ENCODE measurements at regions not wholly inside any gene's neighbourhood (a gene's known extent, or its start where the extent isn't known, plus 50 kb on each side); places are given as distances from the start of the nearest gene placed in this dataset.

DNA sequence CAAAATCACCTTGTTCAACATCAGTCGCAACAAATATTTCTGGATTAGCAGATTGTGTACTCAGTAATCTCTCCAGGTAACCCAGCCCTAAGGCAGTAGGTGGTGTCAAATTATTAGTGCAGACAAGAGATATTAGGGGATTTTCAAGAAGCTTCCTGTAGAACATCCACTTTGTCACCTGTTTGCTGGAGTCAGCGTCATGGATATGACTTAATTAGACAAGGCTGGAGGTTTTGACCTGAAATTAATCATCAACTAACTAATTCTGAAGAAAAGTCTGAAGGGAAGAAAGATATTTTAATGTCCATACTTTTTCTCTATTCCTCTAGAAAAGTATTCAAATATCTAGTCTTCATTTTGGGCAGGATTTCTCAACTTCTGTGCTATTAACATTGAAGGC is 91.4 kb upstream of the CCDC112 start:
- ATAC-seq (ENCODE audit: low FRiP score) (no peak), DNase-seq (ENCODE audit: low spot score) (no peak)
- TF ChIP-seq, protein P1, sequence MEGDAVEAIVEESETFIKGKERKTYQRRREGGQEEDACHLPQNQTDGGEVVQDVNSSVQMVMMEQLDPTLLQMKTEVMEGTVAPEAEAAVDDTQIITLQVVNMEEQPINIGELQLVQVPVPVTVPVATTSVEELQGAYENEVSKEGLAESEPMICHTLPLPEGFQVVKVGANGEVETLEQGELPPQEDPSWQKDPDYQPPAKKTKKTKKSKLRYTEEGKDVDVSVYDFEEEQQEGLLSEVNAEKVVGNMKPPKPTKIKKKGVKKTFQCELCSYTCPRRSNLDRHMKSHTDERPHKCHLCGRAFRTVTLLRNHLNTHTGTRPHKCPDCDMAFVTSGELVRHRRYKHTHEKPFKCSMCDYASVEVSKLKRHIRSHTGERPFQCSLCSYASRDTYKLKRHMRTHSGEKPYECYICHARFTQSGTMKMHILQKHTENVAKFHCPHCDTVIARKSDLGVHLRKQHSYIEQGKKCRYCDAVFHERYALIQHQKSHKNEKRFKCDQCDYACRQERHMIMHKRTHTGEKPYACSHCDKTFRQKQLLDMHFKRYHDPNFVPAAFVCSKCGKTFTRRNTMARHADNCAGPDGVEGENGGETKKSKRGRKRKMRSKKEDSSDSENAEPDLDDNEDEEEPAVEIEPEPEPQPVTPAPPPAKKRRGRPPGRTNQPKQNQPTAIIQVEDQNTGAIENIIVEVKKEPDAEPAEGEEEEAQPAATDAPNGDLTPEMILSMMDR (IDR thresholded peaks at IDR 0.05) = no peak

DNA sequence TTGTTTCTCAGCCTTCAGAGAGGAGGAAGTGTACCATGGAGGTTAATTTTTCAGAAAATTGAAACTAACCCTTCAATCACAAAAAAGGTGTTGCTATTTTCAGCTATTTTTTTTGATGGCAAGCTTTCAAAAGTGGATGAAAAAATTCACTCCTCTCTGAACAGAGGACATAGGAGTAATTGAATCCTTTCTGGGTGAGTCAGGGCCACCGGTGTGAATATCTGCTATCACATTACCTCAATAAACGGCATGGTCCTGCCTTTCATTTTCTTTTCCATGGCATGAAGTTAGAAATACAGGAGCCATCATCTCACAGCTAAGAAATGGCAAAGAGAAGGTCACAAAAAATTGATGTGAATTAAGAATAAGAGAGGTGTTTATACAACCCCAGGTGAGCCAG is 90.2 kb upstream of the CCDC112 start:
- DNase-seq (ENCODE audit: low spot score) (no peak), ATAC-seq (ENCODE audit: low FRiP score) (no peak)
- TF ChIP-seq, protein P1 (IDR thresholded peaks at IDR 0.05) = no peak

DNA sequence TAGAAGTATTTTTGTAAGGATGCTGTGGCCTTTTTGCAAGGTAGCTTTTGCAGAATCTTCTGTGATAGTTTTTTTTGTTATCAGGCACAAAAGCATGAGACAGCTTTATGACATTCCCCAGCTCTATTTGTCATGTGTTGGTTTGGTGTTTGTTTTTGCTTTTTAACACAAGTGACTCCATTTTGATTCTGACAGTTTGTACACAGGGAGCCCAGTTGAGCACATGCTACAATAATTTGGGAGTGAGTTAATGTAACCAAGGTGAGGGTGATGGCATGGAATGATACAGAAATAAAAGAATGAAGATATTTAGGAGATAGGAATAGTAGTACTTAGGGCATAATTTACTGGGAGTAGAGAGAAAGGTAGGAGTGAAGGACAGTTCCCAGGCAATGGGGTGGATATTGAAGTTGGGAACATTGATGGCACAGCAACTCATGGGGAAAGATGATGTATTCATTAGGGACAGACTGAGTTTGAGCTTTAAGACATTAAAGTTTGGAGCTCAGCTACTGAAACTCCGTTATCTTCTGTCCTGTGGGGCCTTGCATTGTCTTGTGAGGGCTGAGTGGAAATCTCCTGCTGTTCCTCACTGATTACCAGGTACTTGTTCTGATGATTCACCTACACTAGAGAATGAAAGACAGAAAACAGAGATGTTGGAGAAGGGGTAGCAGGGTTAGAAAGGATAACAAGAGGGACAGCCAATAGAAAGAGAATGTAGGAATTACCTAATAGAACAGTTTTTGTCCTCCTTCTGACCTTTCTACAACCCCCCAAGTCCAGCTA is 88.3 kb upstream of the CCDC112 start:
- TF ChIP-seq, protein P1 (IDR thresholded peaks at IDR 0.05) = no peak
- no peak for DNase-seq (ENCODE audit: low spot score)
- no peak for ATAC-seq (ENCODE audit: low FRiP score)

DNA sequence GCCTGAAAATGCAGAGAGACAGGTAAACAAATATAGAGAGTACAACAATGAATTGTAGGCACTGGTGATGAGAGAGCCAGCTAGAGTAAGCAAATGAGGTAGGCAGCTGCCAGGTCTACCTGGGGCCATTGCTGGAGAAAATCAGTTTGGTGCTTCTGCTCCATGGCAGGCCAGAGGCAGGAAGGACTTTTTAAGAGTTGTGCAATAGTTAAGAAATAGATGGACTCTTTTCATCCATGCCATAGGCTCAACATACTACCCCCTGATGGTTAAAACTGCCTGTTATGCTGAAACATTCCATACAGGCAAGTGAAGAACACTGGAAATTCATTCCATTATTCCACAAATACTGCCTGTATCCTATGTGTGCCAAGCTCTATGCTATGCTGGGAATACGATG is 86.5 kb upstream of the CCDC112 start:
- ATAC-seq (ENCODE audit: low FRiP score) (no peak), DNase-seq (ENCODE audit: low spot score) (no peak)
- TF ChIP-seq, protein P1 (IDR thresholded peaks at IDR 0.05) = no peak

DNA sequence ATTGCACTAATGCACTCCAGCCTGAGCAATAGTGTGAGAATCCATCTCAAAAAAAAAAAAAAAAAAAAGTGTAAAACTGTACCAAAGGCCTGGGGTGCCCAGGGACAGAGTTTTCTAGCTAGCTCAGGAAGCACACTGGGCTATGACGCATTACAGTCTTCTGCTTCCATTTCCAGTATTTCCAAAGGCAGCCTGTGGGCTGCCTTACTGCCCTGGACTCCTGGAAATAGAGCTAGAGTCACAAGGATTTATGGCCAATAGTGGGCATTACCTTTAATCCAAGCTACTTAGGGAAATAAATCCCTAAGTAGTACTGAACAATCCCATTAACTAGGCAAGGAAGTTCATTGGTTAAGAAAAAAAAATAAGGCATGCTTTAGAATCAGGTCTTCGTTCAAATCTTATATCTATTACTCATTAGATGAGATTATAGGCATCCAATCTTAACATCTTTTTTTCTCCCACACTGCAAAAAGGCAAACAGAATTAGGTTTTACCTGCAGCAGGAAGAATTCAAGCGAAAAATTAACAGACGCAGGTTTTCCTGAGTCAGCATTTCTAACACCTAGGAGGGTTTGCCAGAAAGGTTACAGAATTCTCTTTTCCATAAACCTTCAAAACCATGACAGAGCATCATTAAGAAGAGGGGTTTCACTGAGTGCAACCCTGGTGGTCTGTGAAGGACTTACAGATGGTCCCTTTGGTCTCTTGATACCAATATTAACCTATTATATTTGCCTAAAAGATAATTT is 85.6 kb upstream of the CCDC112 start:
- ATAC-seq (ENCODE audit: low FRiP score) (no peak), DNase-seq (ENCODE audit: low spot score) (no peak)
- TF ChIP-seq, protein P1 (IDR thresholded peaks at IDR 0.05) = no peak

DNA sequence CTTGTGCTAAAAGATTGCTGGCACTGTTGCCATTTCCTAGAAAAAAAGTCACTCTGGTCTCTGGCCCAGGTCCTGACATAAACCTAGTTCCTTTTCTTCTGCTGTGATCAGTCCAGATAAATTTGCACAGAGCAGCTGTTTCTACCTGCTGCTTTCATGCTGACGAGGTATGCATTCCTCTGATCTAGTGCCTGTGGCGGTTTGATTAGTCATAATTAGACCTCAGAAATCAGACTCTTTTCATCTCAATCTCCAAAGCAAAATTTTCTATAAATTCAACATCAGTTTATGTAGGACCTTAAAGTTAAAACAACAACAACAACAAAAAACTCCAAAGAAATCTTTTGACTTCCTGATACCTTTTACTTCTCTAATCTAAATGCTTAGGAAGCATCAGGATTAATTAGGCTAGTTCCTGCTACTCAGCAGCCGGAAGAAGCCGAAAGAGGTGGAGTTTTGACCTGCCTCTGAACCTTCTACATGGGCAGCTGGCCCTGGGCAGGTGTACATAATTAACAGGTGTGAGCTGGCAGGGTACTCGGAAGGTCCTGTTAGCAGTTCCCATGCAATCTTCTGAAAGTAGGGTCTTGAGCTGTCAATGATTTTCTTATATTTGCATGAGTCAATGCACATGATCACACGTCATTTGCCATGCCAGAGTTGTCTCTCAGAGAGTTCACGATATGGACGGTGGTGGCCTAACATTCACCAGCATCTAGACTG is 83.3 kb upstream of the CCDC112 start:
- TF ChIP-seq, protein P1 (IDR thresholded peaks at IDR 0.05) = no peak
- ATAC-seq (ENCODE audit: low FRiP score) (no peak), DNase-seq (ENCODE audit: low spot score) (no peak)

All from omental fat pad (tissue), 3 donors.